GM23338 (cell line): ENCODE measurements at regions not wholly inside any gene's neighbourhood (a gene's known extent, or its start where the extent isn't known, plus 50 kb on each side); places are given as distances from the start of the nearest gene placed in this dataset.

ENCODE experiments used
- ATAC-seq: fragments of 200-7000 bp; cut with Tn5 transposase; 3 replicates; pipeline ENCODE4 v1.9.1; 2020
- DNase-seq: peaks from one replicate; pipeline ENCODE4 v3.0.0-alpha.2; 2015; ENCODE audit warnings: low spot score
- H2AFZ ChIP-seq: fragments of 200-600 bp; sonication (generic); 2 replicates; pipeline ENCODE4 v1.8.0; 2016; ENCODE audit warnings: antibody characterized with exemption, mild to moderate bottlenecking, moderate library complexity
- H3F3A ChIP-seq: fragments of 200-600 bp; sonication (generic); replicated peaks from 2 replicates; pipeline ENCODE4 v1.8.0; 2017; ENCODE audit warnings: antibody characterized with exemption, mixed run types, low read depth
- H3K27ac ChIP-seq: fragments of 200-600 bp; sonication (generic); 2 replicates; pipeline ENCODE4 v1.6.1; 2016; ENCODE audit warnings: low read depth
- H3K27me3 ChIP-seq: fragments of 200-600 bp; sonication (generic); 2 replicates; pipeline ENCODE4 v1.8.0; 2016; ENCODE audit warnings: mild to moderate bottlenecking, mixed run types, moderate library complexity; ENCODE audit not compliant: insufficient read depth
- H3K36me3 ChIP-seq: fragments of 200-600 bp; sonication (generic); 2 replicates; pipeline ENCODE4 v1.8.0; 2016; ENCODE audit warnings: mild to moderate bottlenecking; ENCODE audit not compliant: insufficient read depth
- H3K4me1 ChIP-seq: fragments of 200-600 bp; sonication (generic); 2 replicates; pipeline ENCODE4 v1.8.0; 2016; ENCODE audit warnings: mild to moderate bottlenecking, moderate library complexity; ENCODE audit not compliant: insufficient read depth
- H3K4me2 ChIP-seq: fragments of 200-600 bp; sonication (generic); 2 replicates; pipeline ENCODE4 v1.7.1; 2017; ENCODE audit warnings: mixed run types
- H3K4me3 ChIP-seq: fragments of 200-600 bp; sonication (generic); 2 replicates; pipeline ENCODE4 v1.6.1; 2016; ENCODE audit warnings: mixed run types
- H3K79me2 ChIP-seq: fragments of 200-600 bp; sonication (generic); replicated peaks from 2 replicates; pipeline ENCODE4 v1.8.0; 2017; ENCODE audit warnings: mild to moderate bottlenecking; ENCODE audit not compliant: insufficient read depth
- H3K9me2 ChIP-seq: fragments of 200-600 bp; sonication (generic); 2 replicates; pipeline ENCODE4 v1.8.0; 2017; ENCODE audit not compliant: insufficient read depth
- H4K20me1 ChIP-seq: fragments of 200-600 bp; sonication (generic); replicated peaks from 2 replicates; pipeline ENCODE4 v1.8.0; 2017; ENCODE audit warnings: mild to moderate bottlenecking; ENCODE audit not compliant: insufficient read depth
- H3K27ac Mint-ChIP-seq: 2 replicates; pipeline ENCODE4 v1.8.0; 2020; ENCODE audit warnings: inconsistent platforms, mild to moderate bottlenecking, moderate library complexity, mixed read lengths
- H3K27me3 Mint-ChIP-seq: 3 replicates; pipeline ENCODE4 v1.8.0; 2022; ENCODE audit warnings: low read depth, mild to moderate bottlenecking, moderate library complexity, mixed read lengths, inconsistent platforms; ENCODE audit not compliant: insufficient read depth, poor library complexity
- H3K36me3 Mint-ChIP-seq: 3 replicates; pipeline ENCODE4 v1.8.0; 2021; ENCODE audit warnings: low read depth, mild to moderate bottlenecking, inconsistent platforms, moderate library complexity, mixed read lengths
- H3K4me1 Mint-ChIP-seq: 3 replicates; pipeline ENCODE4 v1.8.0; 2020; ENCODE audit warnings: mild to moderate bottlenecking, inconsistent platforms, mixed read lengths
- H3K4me3 Mint-ChIP-seq: 3 replicates; pipeline ENCODE4 v1.8.0; 2021; ENCODE audit warnings: moderate library complexity, mild to moderate bottlenecking, inconsistent platforms, mixed read lengths
- H3K9me3 Mint-ChIP-seq: 3 replicates; pipeline ENCODE4 v1.8.0; 2020; ENCODE audit warnings: moderate library complexity, mild to moderate bottlenecking, inconsistent platforms, mixed read lengths
- CREB1 ChIP-seq: fragments of 250-450 bp; sonication (Bioruptor Pico); IDR thresholded peaks from 2 replicates; pipeline ENCODE4 v1.5.0; 2020; ENCODE audit warnings: low read depth, mild to moderate bottlenecking, moderate library complexity
- EZH2 ChIP-seq: fragments of 200-600 bp; sonication (generic); IDR thresholded peaks from one replicate; pipeline ENCODE4 v1.8.0; 2017; ENCODE audit warnings: antibody characterized with exemption, mild to moderate bottlenecking, low read depth; ENCODE audit not compliant: unreplicated experiment
- EZH2phosphoT487 ChIP-seq: fragments of 200-600 bp; sonication (generic); IDR thresholded peaks from one replicate; pipeline ENCODE4 v1.8.1; 2018; ENCODE audit warnings: antibody characterized with exemption; ENCODE audit not compliant: unreplicated experiment
- NANOG ChIP-seq: IDR thresholded peaks from 2 replicates; pipeline ENCODE4 v1.6.1; 2016; ENCODE audit warnings: antibody characterized with exemption, borderline replicate concordance
- POLR2AphosphoS5 ChIP-seq: IDR thresholded peaks from 2 replicates; pipeline ENCODE4 v1.6.1; 2016; ENCODE audit warnings: antibody characterized with exemption, low read depth
- REST ChIP-seq: IDR thresholded peaks from one replicate; pipeline ENCODE4 v1.6.1; 2018; ENCODE audit warnings: antibody characterized with exemption; ENCODE audit not compliant: unreplicated experiment
- ZNF114 ChIP-seq: fragments of 250-450 bp; sonication (Bioruptor Pico); IDR thresholded peaks from 2 replicates; pipeline ENCODE4 v1.5.0; 2020; ENCODE audit warnings: mild to moderate bottlenecking, moderate library complexity
- ZNF331 ChIP-seq: fragments of 250-450 bp; sonication (Bioruptor Pico); IDR thresholded peaks from 2 replicates; pipeline ENCODE4 v1.5.0; 2020; ENCODE audit warnings: low read depth, mild to moderate bottlenecking, moderate library complexity
- ZNF462 ChIP-seq: fragments of 250-450 bp; sonication (Bioruptor Pico); IDR thresholded peaks from 2 replicates; pipeline ENCODE4 v1.5.0; 2020; ENCODE audit warnings: mild to moderate bottlenecking, moderate library complexity
- TF ChIP-seq, protein P1 (sequence below), 2 experiments: fragments of 200-600 bp in 1 of 2; sonication (generic) in 1 of 2; conservative IDR thresholded peaks; 2 replicates each; pipeline versions ENCODE4 v1.5.1 to v1.6.1; 2016 to 2017; ENCODE audit warnings: antibody characterized with exemption in 2 of 2, low read depth in 2 of 2, mild to moderate bottlenecking in 2 of 2, moderate library complexity in 1 of 2

DNA sequence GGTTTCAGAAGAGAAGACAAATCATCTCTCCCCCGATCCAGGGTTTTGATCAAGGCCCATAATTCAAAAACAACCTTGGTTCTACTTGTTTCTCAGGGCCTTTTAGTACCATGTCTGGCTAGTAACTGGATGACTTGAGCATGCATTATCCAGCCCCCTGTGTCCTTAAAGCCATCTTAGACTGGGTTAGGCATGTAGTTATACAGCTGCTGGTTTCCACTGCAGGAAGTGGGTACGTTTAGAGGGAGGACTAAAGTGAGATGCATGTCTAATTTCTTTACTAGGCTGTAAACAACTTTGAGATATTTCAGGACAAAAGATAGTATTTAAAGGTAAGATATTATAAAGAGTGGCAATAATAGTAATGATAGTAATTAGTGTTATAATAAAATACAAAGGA lies 372.0 kb downstream of the PLK2 start (continued):
- TF ChIP-seq REST, result no peak
- no peak for TF ChIP-seq ZNF114 (CRISPR knock-in tag)
- no peak for TF ChIP-seq ZNF331

DNA sequence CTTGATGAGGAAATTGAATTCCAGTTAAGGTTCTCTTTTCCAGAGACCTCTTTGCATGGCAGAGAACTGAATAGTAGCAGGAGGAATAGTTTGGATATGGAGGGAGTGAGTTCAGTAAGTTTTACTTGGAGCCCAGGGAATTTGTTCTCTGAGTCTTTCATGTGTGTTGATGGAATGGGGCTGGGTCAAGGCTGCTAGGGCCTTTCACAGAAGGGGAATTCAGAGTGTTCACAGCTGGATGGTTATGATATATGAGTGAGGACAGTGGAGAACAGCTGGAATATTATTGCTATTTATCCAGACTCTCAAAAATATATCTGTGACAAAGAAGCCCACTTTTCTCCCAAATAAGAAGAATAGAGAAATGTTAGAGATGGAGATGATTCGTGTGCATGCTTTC lies 372.8 kb downstream of the PLK2 start:
- Mint-ChIP-seq H3K9me3 (no peaks in the 10 kb centered on the region), H3K36me3 (no peaks in the 10 kb centered on the region), H3K27ac (no peak overlapping the region), H3K4me1 (peaks cover 4% of the 10 kb centered on the region; the same call in 1 of the 3 replicates), H3K4me3 (no peak overlapping the region), H3K27me3 (no peaks in the 10 kb centered on the region)
- no peaks in the 10 kb centered on the region for H3K36me3 ChIP-seq
- H2AFZ ChIP-seq, result no peak overlapping the region
- H4K20me1 ChIP-seq, result no peaks in the 10 kb centered on the region
- H3K27ac ChIP-seq, result no peak overlapping the region
- TF ChIP-seq POLR2AphosphoS5 (no peak), REST (no peak), EZH2 (no peak), ZNF331 (no peak), ZNF462 (CRISPR knock-in tag) (no peak), NANOG (no peak), CREB1 (CRISPR knock-in tag) (no peak), EZH2phosphoT487 (no peak)
- TF ChIP-seq, protein P1, sequence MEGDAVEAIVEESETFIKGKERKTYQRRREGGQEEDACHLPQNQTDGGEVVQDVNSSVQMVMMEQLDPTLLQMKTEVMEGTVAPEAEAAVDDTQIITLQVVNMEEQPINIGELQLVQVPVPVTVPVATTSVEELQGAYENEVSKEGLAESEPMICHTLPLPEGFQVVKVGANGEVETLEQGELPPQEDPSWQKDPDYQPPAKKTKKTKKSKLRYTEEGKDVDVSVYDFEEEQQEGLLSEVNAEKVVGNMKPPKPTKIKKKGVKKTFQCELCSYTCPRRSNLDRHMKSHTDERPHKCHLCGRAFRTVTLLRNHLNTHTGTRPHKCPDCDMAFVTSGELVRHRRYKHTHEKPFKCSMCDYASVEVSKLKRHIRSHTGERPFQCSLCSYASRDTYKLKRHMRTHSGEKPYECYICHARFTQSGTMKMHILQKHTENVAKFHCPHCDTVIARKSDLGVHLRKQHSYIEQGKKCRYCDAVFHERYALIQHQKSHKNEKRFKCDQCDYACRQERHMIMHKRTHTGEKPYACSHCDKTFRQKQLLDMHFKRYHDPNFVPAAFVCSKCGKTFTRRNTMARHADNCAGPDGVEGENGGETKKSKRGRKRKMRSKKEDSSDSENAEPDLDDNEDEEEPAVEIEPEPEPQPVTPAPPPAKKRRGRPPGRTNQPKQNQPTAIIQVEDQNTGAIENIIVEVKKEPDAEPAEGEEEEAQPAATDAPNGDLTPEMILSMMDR (conservative IDR thresholded peaks at IDR 0.05; ENCODE audit: low read depth in 2 of 2), result no peak
- H3K79me2 ChIP-seq, result no peaks in the 10 kb centered on the region
- H3F3A ChIP-seq, result no peaks in the 10 kb centered on the region
- no peaks in the 10 kb centered on the region for H3K27me3 ChIP-seq
- ATAC-seq (no peak), DNase-seq (no peak)
- H3K9me2 ChIP-seq, result no peaks in the 10 kb centered on the region
- H3K4me3 ChIP-seq, result no peak overlapping the region
- no peaks in the 10 kb centered on the region for H3K4me1 ChIP-seq
- H3K4me2 ChIP-seq, result no peak overlapping the region
